GM19035 (cell line): ENCODE measurements at regions not wholly inside any gene's neighbourhood (a gene's known extent, or its start where the extent isn't known, plus 50 kb on each side); places are given as distances from the start of the nearest gene placed in this dataset.

Experiments
- ATAC-seq: cut with Tn5 transposase; IDR thresholded peaks from one replicate; pipeline ENCODE4 v1.9.1; 2021; ENCODE audit not compliant: unreplicated experiment

DNA sequence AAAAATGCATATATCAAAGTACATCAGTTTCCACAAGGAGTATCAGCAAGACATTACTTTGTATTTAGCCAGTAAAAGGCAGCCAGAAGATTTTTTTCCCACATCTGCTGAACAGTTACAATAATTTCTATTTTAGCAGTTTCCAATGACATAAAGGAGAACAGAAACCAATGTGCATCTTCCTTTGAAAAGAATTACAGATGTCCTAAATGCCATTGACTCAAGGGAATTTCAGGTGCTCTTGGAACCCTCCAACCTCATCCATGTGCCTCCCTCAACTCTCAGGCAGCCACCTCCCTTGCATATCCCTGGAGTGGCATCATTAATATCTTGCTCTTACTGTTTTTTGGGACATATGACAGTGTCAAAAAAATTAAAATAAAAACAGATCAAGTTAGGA, 62.2 kb upstream of the ST8SIA1 start:
- peak; percentile 29 for ATAC-seq

DNA sequence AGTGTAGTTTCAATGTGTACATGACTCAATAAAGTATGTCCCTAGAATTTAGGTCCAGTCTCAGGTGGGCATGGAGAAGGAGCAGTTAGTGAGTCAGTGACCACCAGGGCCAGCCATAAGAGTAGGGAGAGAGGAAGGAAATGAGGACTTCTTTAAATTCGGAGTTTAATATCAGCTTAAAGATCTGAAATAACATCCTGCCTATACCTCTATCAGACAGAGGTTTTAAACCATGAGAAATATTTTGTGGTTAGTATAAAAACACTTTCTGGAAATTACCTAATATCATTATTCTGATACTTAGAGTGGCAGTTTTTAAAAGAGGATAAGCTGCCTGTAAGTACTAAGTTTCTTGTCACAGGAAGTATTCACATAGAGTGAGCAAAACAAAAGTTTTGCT, 61.7 kb upstream of the ST8SIA1 start:
- peak; percentile 62 for ATAC-seq

DNA sequence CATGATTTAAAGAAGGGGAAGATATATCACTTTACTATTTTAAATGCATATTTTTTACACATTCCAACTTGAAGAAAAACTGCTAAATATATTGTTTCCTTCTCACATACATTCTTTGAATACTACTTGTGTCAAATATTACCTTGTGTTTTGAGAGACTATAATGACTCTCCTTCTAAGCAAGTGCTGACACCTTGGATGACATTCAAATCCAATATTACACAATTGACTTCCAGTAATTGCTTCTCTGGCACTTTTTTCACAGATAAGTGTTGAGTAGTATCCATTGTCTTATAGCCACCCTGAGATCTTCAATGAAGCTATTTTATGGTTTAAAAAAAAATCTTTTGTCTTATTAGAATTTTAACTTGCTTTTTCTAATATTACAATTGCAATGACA, 61.2 kb upstream of the ST8SIA1 start:
- no peak for ATAC-seq
